HL-60 (cell line): ENCODE measurements at regions not wholly inside any gene's neighbourhood (a gene's known extent, or its start where the extent isn't known, plus 50 kb on each side); places are given as distances from the start of the nearest gene placed in this dataset.

Experiments
- POLR2AphosphoS5 ChIP-seq: IDR thresholded peaks from 2 replicates; pipeline ENCODE4 v1.6.1; 2012; ENCODE audit warnings: low read depth
- TF ChIP-seq, protein P1 (sequence below): IDR thresholded peaks from one replicate; pipeline ENCODE4 v1.5.1; 2011; ENCODE audit warnings: low read length, control low read depth, inconsistent platforms; ENCODE audit not compliant: insufficient read depth

DNA sequence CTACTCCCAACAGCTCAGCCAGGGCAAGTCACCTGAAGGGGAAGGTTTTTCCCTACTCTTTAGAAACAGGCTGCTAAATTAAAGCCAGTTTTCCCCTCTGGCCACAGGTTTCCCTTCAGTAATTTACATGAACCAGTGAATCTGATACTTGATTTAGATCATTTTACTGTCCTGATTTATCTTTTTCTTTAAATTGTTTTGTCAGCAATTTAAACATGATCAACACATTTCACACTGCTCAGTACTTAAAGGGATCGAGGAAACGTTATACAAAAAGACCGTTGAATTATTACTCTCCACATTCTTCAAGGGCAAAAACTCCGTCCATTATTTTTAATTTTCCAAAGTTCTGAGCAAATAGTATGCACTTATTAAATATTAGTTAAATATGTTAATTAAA is 1165.7 kb upstream of the GYPC start:
- no peak for TF ChIP-seq POLR2AphosphoS5
- TF ChIP-seq, protein P1, sequence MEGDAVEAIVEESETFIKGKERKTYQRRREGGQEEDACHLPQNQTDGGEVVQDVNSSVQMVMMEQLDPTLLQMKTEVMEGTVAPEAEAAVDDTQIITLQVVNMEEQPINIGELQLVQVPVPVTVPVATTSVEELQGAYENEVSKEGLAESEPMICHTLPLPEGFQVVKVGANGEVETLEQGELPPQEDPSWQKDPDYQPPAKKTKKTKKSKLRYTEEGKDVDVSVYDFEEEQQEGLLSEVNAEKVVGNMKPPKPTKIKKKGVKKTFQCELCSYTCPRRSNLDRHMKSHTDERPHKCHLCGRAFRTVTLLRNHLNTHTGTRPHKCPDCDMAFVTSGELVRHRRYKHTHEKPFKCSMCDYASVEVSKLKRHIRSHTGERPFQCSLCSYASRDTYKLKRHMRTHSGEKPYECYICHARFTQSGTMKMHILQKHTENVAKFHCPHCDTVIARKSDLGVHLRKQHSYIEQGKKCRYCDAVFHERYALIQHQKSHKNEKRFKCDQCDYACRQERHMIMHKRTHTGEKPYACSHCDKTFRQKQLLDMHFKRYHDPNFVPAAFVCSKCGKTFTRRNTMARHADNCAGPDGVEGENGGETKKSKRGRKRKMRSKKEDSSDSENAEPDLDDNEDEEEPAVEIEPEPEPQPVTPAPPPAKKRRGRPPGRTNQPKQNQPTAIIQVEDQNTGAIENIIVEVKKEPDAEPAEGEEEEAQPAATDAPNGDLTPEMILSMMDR: no peak
